PFSK-1 (cell line): ENCODE measurements at regions not wholly inside any gene's neighbourhood (a gene's known extent, or its start where the extent isn't known, plus 50 kb on each side); places are given as distances from the start of the nearest gene placed in this dataset.

ENCODE experiments used
- POLR2AphosphoS5 ChIP-seq: IDR thresholded peaks from 2 replicates; pipeline ENCODE4 v1.6.1; 2012; ENCODE audit warnings: low read depth, mild to moderate bottlenecking, control low read depth, low read length, moderate library complexity
- TF ChIP-seq, protein P1 (sequence below), 2 experiments: IDR thresholded peaks; 2 replicates each; pipeline versions ENCODE4 v1.6.1 to v1.8.0; 2011 to 2012; ENCODE audit warnings: low read depth in 2 of 2, low read length in 2 of 2, control low read depth in 1 of 2, inconsistent platforms in 1 of 2, mild to moderate bottlenecking in 1 of 2, moderate library complexity in 1 of 2; ENCODE audit not compliant: insufficient read depth in 1 of 2

- TF ChIP-seq POLR2AphosphoS5, result no peak
- TF ChIP-seq, protein P1, sequence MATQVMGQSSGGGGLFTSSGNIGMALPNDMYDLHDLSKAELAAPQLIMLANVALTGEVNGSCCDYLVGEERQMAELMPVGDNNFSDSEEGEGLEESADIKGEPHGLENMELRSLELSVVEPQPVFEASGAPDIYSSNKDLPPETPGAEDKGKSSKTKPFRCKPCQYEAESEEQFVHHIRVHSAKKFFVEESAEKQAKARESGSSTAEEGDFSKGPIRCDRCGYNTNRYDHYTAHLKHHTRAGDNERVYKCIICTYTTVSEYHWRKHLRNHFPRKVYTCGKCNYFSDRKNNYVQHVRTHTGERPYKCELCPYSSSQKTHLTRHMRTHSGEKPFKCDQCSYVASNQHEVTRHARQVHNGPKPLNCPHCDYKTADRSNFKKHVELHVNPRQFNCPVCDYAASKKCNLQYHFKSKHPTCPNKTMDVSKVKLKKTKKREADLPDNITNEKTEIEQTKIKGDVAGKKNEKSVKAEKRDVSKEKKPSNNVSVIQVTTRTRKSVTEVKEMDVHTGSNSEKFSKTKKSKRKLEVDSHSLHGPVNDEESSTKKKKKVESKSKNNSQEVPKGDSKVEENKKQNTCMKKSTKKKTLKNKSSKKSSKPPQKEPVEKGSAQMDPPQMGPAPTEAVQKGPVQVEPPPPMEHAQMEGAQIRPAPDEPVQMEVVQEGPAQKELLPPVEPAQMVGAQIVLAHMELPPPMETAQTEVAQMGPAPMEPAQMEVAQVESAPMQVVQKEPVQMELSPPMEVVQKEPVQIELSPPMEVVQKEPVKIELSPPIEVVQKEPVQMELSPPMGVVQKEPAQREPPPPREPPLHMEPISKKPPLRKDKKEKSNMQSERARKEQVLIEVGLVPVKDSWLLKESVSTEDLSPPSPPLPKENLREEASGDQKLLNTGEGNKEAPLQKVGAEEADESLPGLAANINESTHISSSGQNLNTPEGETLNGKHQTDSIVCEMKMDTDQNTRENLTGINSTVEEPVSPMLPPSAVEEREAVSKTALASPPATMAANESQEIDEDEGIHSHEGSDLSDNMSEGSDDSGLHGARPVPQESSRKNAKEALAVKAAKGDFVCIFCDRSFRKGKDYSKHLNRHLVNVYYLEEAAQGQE (IDR thresholded peaks at IDR 0.05; ENCODE audit: insufficient read depth in 1 of 2, low read depth in 2 of 2, low read length in 2 of 2), result no peak
Observed at GRCh38 chr11:86148345-86148747, 79.5 kb upstream of the PICALM start.
